GM23338 (cell line): ENCODE measurements at regions not wholly inside any gene's neighbourhood (a gene's known extent, or its start where the extent isn't known, plus 50 kb on each side); places are given as distances from the start of the nearest gene placed in this dataset.

Experiments
- CREB1 ChIP-seq: fragments of 250-450 bp; sonication (Bioruptor Pico); IDR thresholded peaks from 2 replicates; pipeline ENCODE4 v1.5.0; 2020; ENCODE audit warnings: low read depth, mild to moderate bottlenecking, moderate library complexity
- EZH2 ChIP-seq: fragments of 200-600 bp; sonication (generic); IDR thresholded peaks from one replicate; pipeline ENCODE4 v1.8.0; 2017; ENCODE audit warnings: antibody characterized with exemption, mild to moderate bottlenecking, low read depth; ENCODE audit not compliant: unreplicated experiment
- EZH2phosphoT487 ChIP-seq: fragments of 200-600 bp; sonication (generic); IDR thresholded peaks from one replicate; pipeline ENCODE4 v1.8.1; 2018; ENCODE audit warnings: antibody characterized with exemption; ENCODE audit not compliant: unreplicated experiment
- JUNB ChIP-seq: IDR thresholded peaks from one replicate; pipeline ENCODE4 v1.6.1; 2016; ENCODE audit warnings: antibody characterized with exemption; ENCODE audit not compliant: unreplicated experiment
- NANOG ChIP-seq: IDR thresholded peaks from 2 replicates; pipeline ENCODE4 v1.6.1; 2016; ENCODE audit warnings: antibody characterized with exemption, borderline replicate concordance
- POLR2AphosphoS5 ChIP-seq: IDR thresholded peaks from 2 replicates; pipeline ENCODE4 v1.6.1; 2016; ENCODE audit warnings: antibody characterized with exemption, low read depth
- STAT1 ChIP-seq: IDR thresholded peaks from one replicate; pipeline ENCODE4 v1.6.1; 2016; ENCODE audit warnings: antibody characterized with exemption; ENCODE audit not compliant: unreplicated experiment
- ZNF114 ChIP-seq: fragments of 250-450 bp; sonication (Bioruptor Pico); IDR thresholded peaks from 2 replicates; pipeline ENCODE4 v1.5.0; 2020; ENCODE audit warnings: mild to moderate bottlenecking, moderate library complexity
- TF ChIP-seq, protein P1 (sequence below), 2 experiments: fragments of 200-600 bp in 1 of 2; sonication (generic) in 1 of 2; conservative IDR thresholded peaks; 2 replicates each; pipeline versions ENCODE4 v1.5.1 to v1.6.1; 2016 to 2017; ENCODE audit warnings: antibody characterized with exemption in 2 of 2, low read depth in 2 of 2, mild to moderate bottlenecking in 2 of 2, moderate library complexity in 1 of 2
- TF ChIP-seq, protein P2 (sequence below): IDR thresholded peaks from one replicate; pipeline ENCODE4 v1.6.1; 2018; ENCODE audit warnings: antibody characterized with exemption; ENCODE audit not compliant: unreplicated experiment
- TF ChIP-seq, protein P3 (sequence below): IDR thresholded peaks from 2 replicates; pipeline ENCODE4 v1.6.1; 2016; ENCODE audit warnings: antibody characterized with exemption
- TF ChIP-seq, protein P4 (sequence below): fragments of 250-450 bp; sonication (Bioruptor Pico); IDR thresholded peaks from 2 replicates; pipeline ENCODE4 v1.5.0; 2020; ENCODE audit warnings: mild to moderate bottlenecking, moderate library complexity

DNA sequence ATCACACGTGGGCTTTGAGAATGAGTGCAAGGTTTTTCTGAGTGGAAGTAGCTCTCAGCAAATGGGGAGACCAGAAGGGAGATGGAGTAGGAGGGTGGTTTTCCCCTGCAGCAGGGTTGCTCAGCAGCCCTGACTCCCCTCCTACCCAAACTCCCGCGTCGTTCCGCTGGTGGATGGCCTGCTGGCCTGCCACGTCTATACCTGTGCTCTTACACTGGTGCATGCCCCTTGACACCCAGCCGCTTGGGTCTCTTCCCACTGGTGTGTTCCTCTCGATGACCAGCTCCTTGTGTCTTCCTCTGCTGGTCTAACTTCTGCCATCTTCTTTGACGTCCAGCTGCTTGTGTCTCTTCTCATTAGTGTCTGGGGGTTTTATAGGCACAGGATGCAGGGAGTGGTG is 1797.9 kb downstream of the NCAM2 start:
- TF ChIP-seq, protein P1, sequence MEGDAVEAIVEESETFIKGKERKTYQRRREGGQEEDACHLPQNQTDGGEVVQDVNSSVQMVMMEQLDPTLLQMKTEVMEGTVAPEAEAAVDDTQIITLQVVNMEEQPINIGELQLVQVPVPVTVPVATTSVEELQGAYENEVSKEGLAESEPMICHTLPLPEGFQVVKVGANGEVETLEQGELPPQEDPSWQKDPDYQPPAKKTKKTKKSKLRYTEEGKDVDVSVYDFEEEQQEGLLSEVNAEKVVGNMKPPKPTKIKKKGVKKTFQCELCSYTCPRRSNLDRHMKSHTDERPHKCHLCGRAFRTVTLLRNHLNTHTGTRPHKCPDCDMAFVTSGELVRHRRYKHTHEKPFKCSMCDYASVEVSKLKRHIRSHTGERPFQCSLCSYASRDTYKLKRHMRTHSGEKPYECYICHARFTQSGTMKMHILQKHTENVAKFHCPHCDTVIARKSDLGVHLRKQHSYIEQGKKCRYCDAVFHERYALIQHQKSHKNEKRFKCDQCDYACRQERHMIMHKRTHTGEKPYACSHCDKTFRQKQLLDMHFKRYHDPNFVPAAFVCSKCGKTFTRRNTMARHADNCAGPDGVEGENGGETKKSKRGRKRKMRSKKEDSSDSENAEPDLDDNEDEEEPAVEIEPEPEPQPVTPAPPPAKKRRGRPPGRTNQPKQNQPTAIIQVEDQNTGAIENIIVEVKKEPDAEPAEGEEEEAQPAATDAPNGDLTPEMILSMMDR (conservative IDR thresholded peaks at IDR 0.05; ENCODE audit: low read depth in 2 of 2) = no peak
- TF ChIP-seq EZH2 (no peak), POLR2AphosphoS5 (no peak), ZNF114 (CRISPR knock-in tag) (no peak), CREB1 (no peak), EZH2phosphoT487 (no peak), JUNB (no peak), NANOG (no peak), STAT1 (no peak)
- TF ChIP-seq, protein P2, sequence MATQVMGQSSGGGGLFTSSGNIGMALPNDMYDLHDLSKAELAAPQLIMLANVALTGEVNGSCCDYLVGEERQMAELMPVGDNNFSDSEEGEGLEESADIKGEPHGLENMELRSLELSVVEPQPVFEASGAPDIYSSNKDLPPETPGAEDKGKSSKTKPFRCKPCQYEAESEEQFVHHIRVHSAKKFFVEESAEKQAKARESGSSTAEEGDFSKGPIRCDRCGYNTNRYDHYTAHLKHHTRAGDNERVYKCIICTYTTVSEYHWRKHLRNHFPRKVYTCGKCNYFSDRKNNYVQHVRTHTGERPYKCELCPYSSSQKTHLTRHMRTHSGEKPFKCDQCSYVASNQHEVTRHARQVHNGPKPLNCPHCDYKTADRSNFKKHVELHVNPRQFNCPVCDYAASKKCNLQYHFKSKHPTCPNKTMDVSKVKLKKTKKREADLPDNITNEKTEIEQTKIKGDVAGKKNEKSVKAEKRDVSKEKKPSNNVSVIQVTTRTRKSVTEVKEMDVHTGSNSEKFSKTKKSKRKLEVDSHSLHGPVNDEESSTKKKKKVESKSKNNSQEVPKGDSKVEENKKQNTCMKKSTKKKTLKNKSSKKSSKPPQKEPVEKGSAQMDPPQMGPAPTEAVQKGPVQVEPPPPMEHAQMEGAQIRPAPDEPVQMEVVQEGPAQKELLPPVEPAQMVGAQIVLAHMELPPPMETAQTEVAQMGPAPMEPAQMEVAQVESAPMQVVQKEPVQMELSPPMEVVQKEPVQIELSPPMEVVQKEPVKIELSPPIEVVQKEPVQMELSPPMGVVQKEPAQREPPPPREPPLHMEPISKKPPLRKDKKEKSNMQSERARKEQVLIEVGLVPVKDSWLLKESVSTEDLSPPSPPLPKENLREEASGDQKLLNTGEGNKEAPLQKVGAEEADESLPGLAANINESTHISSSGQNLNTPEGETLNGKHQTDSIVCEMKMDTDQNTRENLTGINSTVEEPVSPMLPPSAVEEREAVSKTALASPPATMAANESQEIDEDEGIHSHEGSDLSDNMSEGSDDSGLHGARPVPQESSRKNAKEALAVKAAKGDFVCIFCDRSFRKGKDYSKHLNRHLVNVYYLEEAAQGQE = no peak
- TF ChIP-seq, protein P3, sequence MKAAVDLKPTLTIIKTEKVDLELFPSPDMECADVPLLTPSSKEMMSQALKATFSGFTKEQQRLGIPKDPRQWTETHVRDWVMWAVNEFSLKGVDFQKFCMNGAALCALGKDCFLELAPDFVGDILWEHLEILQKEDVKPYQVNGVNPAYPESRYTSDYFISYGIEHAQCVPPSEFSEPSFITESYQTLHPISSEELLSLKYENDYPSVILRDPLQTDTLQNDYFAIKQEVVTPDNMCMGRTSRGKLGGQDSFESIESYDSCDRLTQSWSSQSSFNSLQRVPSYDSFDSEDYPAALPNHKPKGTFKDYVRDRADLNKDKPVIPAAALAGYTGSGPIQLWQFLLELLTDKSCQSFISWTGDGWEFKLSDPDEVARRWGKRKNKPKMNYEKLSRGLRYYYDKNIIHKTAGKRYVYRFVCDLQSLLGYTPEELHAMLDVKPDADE = no peak
- TF ChIP-seq, protein P4, sequence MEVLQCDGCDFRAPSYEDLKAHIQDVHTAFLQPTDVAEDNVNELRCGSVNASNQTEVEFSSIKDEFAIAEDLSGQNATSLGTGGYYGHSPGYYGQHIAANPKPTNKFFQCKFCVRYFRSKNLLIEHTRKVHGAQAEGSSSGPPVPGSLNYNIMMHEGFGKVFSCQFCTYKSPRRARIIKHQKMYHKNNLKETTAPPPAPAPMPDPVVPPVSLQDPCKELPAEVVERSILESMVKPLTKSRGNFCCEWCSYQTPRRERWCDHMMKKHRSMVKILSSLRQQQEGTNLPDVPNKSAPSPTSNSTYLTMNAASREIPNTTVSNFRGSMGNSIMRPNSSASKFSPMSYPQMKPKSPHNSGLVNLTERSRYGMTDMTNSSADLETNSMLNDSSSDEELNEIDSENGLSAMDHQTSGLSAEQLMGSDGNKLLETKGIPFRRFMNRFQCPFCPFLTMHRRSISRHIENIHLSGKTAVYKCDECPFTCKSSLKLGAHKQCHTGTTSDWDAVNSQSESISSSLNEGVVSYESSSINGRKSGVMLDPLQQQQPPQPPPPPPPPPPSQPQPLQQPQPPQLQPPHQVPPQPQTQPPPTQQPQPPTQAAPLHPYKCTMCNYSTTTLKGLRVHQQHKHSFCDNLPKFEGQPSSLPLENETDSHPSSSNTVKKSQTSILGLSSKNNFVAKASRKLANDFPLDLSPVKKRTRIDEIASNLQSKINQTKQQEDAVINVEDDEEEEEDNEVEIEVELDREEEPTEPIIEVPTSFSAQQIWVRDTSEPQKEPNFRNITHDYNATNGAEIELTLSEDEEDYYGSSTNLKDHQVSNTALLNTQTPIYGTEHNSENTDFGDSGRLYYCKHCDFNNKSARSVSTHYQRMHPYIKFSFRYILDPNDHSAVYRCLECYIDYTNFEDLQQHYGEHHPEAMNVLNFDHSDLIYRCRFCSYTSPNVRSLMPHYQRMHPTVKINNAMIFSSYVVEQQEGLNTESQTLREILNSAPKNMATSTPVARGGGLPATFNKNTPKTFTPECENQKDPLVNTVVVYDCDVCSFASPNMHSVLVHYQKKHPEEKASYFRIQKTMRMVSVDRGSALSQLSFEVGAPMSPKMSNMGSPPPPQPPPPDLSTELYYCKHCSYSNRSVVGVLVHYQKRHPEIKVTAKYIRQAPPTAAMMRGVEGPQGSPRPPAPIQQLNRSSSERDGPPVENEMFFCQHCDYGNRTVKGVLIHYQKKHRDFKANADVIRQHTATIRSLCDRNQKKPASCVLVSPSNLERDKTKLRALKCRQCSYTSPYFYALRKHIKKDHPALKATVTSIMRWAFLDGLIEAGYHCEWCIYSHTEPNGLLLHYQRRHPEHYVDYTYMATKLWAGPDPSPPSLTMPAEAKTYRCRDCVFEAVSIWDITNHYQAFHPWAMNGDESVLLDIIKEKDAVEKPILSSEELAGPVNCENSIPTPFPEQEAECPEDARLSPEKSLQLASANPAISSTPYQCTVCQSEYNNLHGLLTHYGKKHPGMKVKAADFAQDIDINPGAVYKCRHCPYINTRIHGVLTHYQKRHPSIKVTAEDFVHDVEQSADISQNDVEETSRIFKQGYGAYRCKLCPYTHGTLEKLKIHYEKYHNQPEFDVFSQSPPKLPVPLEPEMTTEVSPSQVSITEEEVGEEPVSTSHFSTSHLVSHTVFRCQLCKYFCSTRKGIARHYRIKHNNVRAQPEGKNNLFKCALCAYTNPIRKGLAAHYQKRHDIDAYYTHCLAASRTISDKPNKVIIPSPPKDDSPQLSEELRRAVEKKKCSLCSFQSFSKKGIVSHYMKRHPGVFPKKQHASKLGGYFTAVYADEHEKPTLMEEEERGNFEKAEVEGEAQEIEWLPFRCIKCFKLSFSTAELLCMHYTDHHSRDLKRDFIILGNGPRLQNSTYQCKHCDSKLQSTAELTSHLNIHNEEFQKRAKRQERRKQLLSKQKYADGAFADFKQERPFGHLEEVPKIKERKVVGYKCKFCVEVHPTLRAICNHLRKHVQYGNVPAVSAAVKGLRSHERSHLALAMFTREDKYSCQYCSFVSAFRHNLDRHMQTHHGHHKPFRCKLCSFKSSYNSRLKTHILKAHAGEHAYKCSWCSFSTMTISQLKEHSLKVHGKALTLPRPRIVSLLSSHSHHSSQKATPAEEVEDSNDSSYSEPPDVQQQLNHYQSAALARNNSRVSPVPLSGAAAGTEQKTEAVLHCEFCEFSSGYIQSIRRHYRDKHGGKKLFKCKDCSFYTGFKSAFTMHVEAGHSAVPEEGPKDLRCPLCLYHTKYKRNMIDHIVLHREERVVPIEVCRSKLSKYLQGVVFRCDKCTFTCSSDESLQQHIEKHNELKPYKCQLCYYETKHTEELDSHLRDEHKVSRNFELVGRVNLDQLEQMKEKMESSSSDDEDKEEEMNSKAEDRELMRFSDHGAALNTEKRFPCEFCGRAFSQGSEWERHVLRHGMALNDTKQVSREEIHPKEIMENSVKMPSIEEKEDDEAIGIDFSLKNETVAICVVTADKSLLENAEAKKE (CRISPR knock-in tag) = no peak
